ENCODE measurements at regions not wholly inside any gene's neighbourhood (a gene's known extent, or its start where the extent isn't known, plus 50 kb on each side); places are given as distances from the start of the nearest gene placed in this dataset.

DNA sequence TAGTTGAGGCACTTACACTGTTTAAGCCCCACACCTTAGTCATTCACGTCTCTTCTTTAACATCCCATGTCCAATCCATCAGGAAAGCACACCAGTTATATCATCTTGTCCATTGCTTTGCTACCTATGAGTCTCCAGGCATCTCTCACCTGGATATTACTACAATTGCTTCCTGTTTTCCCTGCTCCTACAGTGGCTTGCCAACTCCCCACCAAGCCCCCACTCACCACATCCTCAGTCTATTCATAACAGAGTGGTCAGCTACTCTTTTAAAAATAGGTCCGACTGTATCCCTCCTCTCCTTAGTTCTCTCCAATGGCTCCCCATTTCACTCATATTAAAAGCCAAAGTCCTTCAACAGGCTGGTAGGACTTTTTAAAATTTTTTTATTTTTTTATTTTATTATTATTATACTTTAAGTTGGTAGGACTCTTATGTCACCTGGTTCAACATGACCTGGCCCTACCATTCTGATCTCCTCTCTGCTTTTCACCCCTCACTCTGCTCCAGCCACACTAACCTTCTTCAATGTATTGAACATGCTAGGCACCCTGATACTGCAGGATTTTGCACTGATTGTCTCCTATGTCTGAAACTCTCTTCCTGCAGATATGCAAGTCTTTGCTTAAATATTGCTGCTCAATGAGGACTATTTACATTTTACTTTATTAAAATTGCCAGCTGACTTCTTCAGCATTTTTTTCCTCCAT is 253.2 kb downstream of the CYRIA start:
- TF ChIP-seq FOXP2 (optimal IDR thresholded peaks at IDR 0.05; ENCODE audit: borderline replicate concordance, extremely low read depth, extremely low read length, insufficient read depth) (no peak), TAF1 (IDR thresholded peaks at IDR 0.05; ENCODE audit: borderline replicate concordance, insufficient read depth, low read length) (no peak), SIN3A (IDR thresholded peaks at IDR 0.05; ENCODE audit: borderline replicate concordance, insufficient read depth, low read length) (no peak), POLR2AphosphoS5 (IDR thresholded peaks at IDR 0.05; ENCODE audit: low read depth, low read length) (no peak)
- TF ChIP-seq, protein P1, sequence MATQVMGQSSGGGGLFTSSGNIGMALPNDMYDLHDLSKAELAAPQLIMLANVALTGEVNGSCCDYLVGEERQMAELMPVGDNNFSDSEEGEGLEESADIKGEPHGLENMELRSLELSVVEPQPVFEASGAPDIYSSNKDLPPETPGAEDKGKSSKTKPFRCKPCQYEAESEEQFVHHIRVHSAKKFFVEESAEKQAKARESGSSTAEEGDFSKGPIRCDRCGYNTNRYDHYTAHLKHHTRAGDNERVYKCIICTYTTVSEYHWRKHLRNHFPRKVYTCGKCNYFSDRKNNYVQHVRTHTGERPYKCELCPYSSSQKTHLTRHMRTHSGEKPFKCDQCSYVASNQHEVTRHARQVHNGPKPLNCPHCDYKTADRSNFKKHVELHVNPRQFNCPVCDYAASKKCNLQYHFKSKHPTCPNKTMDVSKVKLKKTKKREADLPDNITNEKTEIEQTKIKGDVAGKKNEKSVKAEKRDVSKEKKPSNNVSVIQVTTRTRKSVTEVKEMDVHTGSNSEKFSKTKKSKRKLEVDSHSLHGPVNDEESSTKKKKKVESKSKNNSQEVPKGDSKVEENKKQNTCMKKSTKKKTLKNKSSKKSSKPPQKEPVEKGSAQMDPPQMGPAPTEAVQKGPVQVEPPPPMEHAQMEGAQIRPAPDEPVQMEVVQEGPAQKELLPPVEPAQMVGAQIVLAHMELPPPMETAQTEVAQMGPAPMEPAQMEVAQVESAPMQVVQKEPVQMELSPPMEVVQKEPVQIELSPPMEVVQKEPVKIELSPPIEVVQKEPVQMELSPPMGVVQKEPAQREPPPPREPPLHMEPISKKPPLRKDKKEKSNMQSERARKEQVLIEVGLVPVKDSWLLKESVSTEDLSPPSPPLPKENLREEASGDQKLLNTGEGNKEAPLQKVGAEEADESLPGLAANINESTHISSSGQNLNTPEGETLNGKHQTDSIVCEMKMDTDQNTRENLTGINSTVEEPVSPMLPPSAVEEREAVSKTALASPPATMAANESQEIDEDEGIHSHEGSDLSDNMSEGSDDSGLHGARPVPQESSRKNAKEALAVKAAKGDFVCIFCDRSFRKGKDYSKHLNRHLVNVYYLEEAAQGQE (IDR thresholded peaks at IDR 0.05; ENCODE audit: insufficient read depth in 1 of 2, low read depth in 2 of 2, low read length in 2 of 2): no peak

DNA sequence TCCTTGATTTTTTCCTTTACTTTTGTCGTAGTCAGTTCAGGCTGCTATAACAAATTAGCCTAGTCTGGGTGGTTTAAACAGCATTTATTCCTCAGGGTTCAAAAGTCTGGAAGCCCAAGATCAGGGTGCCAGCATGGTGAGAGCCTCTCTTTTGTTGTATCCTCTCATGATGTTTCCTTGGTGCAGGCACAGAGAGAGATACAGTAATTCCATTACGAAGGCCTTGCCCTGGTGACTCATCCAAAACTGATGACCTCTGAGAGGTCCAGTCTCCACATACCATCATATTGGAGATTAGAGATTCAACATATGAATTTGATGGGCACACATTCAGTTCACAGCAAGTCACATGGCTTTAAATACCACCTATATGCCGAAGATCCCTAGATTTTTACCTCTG is 253.8 kb downstream of the CYRIA start:
- TF ChIP-seq TAF1 (IDR thresholded peaks at IDR 0.05; ENCODE audit: borderline replicate concordance, insufficient read depth, low read length): no peak
- TF ChIP-seq POLR2AphosphoS5 (IDR thresholded peaks at IDR 0.05; ENCODE audit: low read depth, low read length): no peak
- TF ChIP-seq, protein P1 (IDR thresholded peaks at IDR 0.05; ENCODE audit: insufficient read depth in 1 of 2, low read depth in 2 of 2, low read length in 2 of 2): no peak
- TF ChIP-seq SIN3A (IDR thresholded peaks at IDR 0.05; ENCODE audit: borderline replicate concordance, insufficient read depth, low read length): no peak
- no peak for TF ChIP-seq FOXP2 (optimal IDR thresholded peaks at IDR 0.05; ENCODE audit: borderline replicate concordance, extremely low read depth, extremely low read length, insufficient read depth)

DNA sequence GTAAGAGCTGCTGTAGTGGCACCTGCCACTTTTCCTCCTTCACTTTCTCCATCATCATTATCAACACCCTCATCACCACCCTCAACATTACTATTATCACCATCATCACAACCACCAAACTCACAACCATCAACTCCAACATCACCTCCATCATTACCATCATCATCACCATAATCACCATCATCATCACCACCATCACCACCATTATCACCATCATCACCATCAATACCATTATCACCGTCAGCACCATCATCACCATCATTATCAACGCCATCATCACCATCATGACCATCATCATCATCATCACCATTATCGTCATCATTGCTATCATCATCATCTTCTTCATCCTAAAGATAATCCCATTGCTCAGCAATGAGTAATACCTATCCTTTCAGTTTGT is 255.8 kb downstream of the CYRIA start:
- no peak for TF ChIP-seq POLR2AphosphoS5 (IDR thresholded peaks at IDR 0.05; ENCODE audit: low read depth, low read length)
- no peak for TF ChIP-seq SIN3A (IDR thresholded peaks at IDR 0.05; ENCODE audit: borderline replicate concordance, insufficient read depth, low read length)
- TF ChIP-seq, protein P1 (IDR thresholded peaks at IDR 0.05; ENCODE audit: insufficient read depth in 1 of 2, low read depth in 2 of 2, low read length in 2 of 2): no peak
- no peak for TF ChIP-seq TAF1 (IDR thresholded peaks at IDR 0.05; ENCODE audit: borderline replicate concordance, insufficient read depth, low read length)
- TF ChIP-seq FOXP2 (optimal IDR thresholded peaks at IDR 0.05; ENCODE audit: borderline replicate concordance, extremely low read depth, extremely low read length, insufficient read depth): no peak

DNA sequence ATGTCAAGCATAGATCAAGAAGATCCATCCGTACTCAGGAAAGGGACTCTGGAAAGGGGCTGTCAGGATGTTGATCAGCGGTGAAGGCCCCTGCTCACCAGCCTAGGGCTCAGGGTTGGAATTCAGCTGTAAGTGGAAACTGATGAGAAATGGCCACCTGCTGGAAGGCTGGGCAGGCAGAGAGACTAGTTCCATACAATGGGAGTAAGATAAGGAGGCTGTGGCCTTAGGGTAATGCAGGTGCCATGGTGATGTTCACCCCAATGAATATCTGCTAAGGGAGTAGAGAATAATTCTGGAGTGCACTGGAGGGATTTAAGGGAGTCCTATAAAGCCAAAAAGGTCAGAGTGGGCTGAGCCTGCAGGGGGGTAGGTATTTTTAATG is 256.6 kb downstream of the CYRIA start:
- TF ChIP-seq, protein P1 (IDR thresholded peaks at IDR 0.05; ENCODE audit: insufficient read depth in 1 of 2, low read depth in 2 of 2, low read length in 2 of 2): no peak
- no peak for TF ChIP-seq SIN3A (IDR thresholded peaks at IDR 0.05; ENCODE audit: borderline replicate concordance, insufficient read depth, low read length)
- TF ChIP-seq POLR2AphosphoS5 (IDR thresholded peaks at IDR 0.05; ENCODE audit: low read depth, low read length): no peak
- TF ChIP-seq FOXP2 (optimal IDR thresholded peaks at IDR 0.05; ENCODE audit: borderline replicate concordance, extremely low read depth, extremely low read length, insufficient read depth): no peak
- TF ChIP-seq TAF1 (IDR thresholded peaks at IDR 0.05; ENCODE audit: borderline replicate concordance, insufficient read depth, low read length): no peak
